ENCODE measurements at regions not wholly inside any gene's neighbourhood (a gene's known extent, or its start where the extent isn't known, plus 50 kb on each side); places are given as distances from the start of the nearest gene placed in this dataset.
"Not testable (repeated sequence)": the region's sequence is repeated elsewhere in the genome, so short reads cannot be mapped to it uniquely, and the experiment has no call there.

DNA sequence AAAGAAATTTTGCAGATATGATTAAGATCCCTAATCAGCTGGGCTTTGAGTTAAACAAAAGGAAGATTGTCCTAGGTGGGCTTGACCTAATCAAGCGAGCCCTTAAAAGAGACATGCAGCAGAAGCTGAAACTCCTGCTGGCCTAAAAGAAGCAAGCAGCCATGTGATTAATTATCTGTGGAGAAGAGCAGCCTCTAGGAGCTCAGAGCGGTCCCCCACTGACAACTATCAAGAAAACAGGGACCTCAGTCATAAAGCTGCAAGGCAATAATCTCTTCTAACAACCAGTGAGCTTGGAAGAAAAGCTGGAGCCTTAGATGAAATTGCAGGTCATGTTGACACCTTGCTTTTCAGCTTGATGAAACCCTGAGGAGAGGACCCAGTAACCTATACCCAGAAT lies 288.9 kb upstream of the CLEC14A start (continued):
- TF ChIP-seq, protein P1, sequence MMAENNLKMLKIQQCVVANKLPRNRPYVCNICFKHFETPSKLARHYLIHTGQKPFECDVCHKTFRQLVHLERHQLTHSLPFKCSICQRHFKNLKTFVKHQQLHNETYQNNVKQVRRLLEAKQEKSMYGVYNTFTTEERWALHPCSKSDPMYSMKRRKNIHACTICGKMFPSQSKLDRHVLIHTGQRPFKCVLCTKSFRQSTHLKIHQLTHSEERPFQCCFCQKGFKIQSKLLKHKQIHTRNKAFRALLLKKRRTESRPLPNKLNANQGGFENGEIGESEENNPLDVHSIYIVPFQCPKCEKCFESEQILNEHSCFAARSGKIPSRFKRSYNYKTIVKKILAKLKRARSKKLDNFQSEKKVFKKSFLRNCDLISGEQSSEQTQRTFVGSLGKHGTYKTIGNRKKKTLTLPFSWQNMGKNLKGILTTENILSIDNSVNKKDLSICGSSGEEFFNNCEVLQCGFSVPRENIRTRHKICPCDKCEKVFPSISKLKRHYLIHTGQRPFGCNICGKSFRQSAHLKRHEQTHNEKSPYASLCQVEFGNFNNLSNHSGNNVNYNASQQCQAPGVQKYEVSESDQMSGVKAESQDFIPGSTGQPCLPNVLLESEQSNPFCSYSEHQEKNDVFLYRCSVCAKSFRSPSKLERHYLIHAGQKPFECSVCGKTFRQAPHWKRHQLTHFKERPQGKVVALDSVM (CRISPR knock-in tag; IDR thresholded peaks at IDR 0.05) = no peak
- TF ChIP-seq, protein P2, sequence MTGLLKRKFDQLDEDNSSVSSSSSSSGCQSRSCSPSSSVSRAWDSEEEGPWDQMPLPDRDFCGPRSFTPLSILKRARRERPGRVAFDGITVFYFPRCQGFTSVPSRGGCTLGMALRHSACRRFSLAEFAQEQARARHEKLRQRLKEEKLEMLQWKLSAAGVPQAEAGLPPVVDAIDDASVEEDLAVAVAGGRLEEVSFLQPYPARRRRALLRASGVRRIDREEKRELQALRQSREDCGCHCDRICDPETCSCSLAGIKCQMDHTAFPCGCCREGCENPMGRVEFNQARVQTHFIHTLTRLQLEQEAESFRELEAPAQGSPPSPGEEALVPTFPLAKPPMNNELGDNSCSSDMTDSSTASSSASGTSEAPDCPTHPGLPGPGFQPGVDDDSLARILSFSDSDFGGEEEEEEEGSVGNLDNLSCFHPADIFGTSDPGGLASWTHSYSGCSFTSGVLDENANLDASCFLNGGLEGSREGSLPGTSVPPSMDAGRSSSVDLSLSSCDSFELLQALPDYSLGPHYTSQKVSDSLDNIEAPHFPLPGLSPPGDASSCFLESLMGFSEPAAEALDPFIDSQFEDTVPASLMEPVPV (CRISPR knock-in tag; IDR thresholded peaks at IDR 0.05) = no peak

DNA sequence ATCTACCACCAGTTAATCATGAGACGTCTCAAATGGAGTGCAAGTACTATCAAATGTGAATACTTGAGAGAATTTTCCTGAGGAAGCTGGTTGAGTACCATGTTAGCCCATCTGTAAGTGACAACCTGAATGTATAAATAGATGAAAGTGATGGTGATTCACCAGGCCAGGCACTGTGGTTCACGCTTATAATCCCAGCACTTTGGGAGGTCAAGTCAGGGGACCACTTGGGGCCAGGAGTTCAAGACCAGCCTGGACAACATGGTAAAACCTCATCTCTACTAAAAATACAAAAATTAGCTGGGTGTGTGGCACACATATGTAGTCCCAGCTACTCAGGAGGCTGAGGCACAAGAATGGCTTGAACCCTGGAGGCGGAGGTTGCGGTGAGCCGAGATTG lies 288.0 kb upstream of the CLEC14A start:
- in situ Hi-C loops (cut with HindIII; ENCODE audit: extremely low pct_ligation_motif_present, low pct_unique_long_range_greater_than_20kb); H3K4me3 ChIP-seq (replicated peaks in 1 of 3; ENCODE audit: insufficient read depth in 1 of 3, low read depth in 2 of 3, low read length in 3 of 3); BruUV-seq (replicated peaks); H3K79me2 ChIP-seq (ENCODE audit: insufficient read depth, low read length); CTCF ChIA-PET (ENCODE audit: low intra/inter-chr PET ratio, low total read pairs); H4K20me1 ChIP-seq (ENCODE audit: insufficient read depth, low read length); H3K4me2 ChIP-seq (ENCODE audit: low read depth, low read length); H2AFZ ChIP-seq (ENCODE audit: low read length); H3K27ac ChIP-seq (ENCODE audit: extremely low read length, insufficient read depth, low read length); DNase-seq (ENCODE audit: low spot score); FAIRE-seq; POLR2A ChIA-PET; H3K9ac ChIP-seq (ENCODE audit: insufficient read depth, low read depth, low read length); H3K27me3 ChIP-seq (ENCODE audit: control insufficient read depth in 1 of 2, insufficient read depth in 2 of 2, low read length in 2 of 2); H3K9me3 ChIP-seq (ENCODE audit: low read length); H3K36me3 ChIP-seq (replicated peaks in 1 of 2; ENCODE audit: control insufficient read depth in 1 of 2, insufficient read depth in 2 of 2, low read length in 2 of 2); ATAC-seq: not testable (repeated sequence)
- peaks cover 21% of the 10 kb centered on the region for H3K4me1 ChIP-seq (ENCODE audit: insufficient read depth, low read length)
- intact Hi-C loops (cut with micrococcal nuclease; ENCODE audit: unreplicated experiment) = loop anchor here (5.0 kb wide), 1 partner anchor 1382 kb away; no protein-coding TSS in a partner anchor
- 56% methylated on average over 5 of the region's 5 CpGs for WGBS (ENCODE audit: low lambda C conversion rate)
- TF ChIP-seq ZNF552 (CRISPR knock-in tag; IDR thresholded peaks at IDR 0.05; ENCODE audit: borderline replicate concordance) (0 out of 2 replicates have a peak, but pooled peaks have one; percentile 17), ZNF430 (CRISPR knock-in tag; IDR thresholded peaks at IDR 0.05) (0 out of 2 replicates have a peak, but pooled peaks have one; percentile 2), ZNF33A (CRISPR knock-in tag; IDR thresholded peaks at IDR 0.05; ENCODE audit: borderline replicate concordance) (peak; percentile 94; the same call in 1 of the 2 replicates), BRCA1 (CRISPR knock-in tag; IDR thresholded peaks at IDR 0.05) (0 out of 2 replicates have a peak, but pooled peaks have one; percentile 0), ZNF432 (CRISPR knock-in tag; IDR thresholded peaks at IDR 0.05; ENCODE audit: borderline replicate concordance) (peak; percentile 6; the same call in 1 of the 2 replicates)

Data from HepG2 (cell line).